ENCODE measurements at regions not wholly inside any gene's neighbourhood (a gene's known extent, or its start where the extent isn't known, plus 50 kb on each side); places are given as distances from the start of the nearest gene placed in this dataset.

DNA sequence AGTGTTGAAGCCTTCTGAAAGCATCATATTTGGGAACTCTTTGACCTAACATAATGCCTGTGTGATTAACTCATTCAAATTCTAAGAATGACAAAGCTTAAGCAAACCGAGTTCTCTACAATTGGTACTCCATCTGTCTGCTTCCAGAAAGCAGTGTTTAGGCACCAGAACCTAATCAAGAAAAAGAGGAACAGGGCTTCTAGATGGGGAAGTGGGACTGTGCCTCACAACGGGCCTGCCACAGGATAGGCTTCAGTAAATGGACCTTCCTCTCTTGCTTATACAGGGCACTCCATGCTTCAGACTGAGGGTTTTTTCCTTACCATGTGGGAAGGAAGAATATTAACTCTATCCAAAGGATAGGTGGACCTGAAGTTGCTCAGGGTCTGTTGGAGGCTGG, 808.1 kb downstream of the XPNPEP1 start:
- Histone ChIP-seq H3K9ac (ENCODE audit: low read depth in 2 of 2, low read length in 2 of 2) (no peak overlapping the region), H3K27me3 (no peaks in the 10 kb centered on the region), H3K36me3 (no peaks in the 10 kb centered on the region), H3K4me3 (no peak overlapping the region), H3K9me3 (no peaks in the 10 kb centered on the region), H3K27ac (no peak overlapping the region), H3K4me1 (no peaks in the 10 kb centered on the region)
- intact Hi-C loops (cut with DNase I) = no loop called here
- no peak for DNase-seq
- TF ChIP-seq, protein P1, sequence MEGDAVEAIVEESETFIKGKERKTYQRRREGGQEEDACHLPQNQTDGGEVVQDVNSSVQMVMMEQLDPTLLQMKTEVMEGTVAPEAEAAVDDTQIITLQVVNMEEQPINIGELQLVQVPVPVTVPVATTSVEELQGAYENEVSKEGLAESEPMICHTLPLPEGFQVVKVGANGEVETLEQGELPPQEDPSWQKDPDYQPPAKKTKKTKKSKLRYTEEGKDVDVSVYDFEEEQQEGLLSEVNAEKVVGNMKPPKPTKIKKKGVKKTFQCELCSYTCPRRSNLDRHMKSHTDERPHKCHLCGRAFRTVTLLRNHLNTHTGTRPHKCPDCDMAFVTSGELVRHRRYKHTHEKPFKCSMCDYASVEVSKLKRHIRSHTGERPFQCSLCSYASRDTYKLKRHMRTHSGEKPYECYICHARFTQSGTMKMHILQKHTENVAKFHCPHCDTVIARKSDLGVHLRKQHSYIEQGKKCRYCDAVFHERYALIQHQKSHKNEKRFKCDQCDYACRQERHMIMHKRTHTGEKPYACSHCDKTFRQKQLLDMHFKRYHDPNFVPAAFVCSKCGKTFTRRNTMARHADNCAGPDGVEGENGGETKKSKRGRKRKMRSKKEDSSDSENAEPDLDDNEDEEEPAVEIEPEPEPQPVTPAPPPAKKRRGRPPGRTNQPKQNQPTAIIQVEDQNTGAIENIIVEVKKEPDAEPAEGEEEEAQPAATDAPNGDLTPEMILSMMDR (IDR thresholded peaks at IDR 0.05) = no peak

DNA sequence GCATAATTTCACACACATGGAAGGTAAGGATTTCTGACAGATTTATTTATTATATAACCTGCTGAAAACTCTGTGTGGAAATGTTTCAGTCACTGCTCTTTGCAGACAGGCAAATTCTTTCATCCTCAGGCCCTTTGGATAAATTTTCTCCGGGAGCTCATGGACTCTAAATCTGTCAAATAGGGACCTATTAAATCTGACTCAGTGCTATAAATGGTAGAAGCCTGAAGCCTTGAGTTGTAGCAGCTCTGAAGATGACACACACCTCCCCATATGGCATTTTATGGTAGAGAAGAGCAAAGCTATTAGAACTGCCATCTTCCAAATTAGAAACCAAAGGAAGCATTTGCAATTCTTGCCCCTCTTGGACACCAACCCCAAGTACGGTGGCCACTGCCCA, 808.7 kb downstream of the XPNPEP1 start:
- no peak for DNase-seq
- Histone ChIP-seq H3K9me3 (no peaks in the 10 kb centered on the region), H3K27me3 (no peaks in the 10 kb centered on the region), H3K27ac (no peak overlapping the region), H3K4me3 (no peak overlapping the region), H3K36me3 (no peaks in the 10 kb centered on the region), H3K4me1 (no peaks in the 10 kb centered on the region), H3K9ac (ENCODE audit: low read depth in 2 of 2, low read length in 2 of 2) (no peak overlapping the region)
- intact Hi-C loops (cut with DNase I) = no loop called here
- TF ChIP-seq, protein P1 (IDR thresholded peaks at IDR 0.05) = no peak

DNA sequence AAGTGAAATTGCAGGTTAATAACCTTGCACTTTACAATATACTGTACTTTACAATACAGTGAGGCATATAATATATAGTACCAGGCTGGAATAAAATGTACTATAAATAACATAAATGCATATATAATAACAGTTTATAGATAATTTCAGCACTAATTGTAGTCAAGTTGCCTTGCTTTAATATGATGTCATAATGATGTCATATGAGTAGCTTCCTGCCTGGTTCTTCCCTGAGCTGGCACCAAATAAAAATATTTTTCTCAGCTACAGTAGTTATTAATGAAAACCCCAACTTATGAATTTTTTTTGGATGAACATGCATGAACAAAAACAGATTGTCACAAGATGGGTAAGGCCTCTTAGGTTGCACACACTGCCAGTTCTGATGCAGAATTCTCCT, 816.7 kb downstream of the XPNPEP1 start:
- H3K27ac ChIP-seq = no peak overlapping the region
- H3K36me3 ChIP-seq = no peaks in the 10 kb centered on the region
- H3K27me3 ChIP-seq = no peaks in the 10 kb centered on the region
- DNase-seq = no peak
- no peaks in the 10 kb centered on the region for H3K4me1 ChIP-seq
- intact Hi-C loops (cut with DNase I) = no loop called here
- TF ChIP-seq, protein P1 (IDR thresholded peaks at IDR 0.05) = no peak
- no peak overlapping the region for H3K4me3 ChIP-seq
- H3K9ac ChIP-seq (ENCODE audit: low read depth in 2 of 2, low read length in 2 of 2) = no peak overlapping the region
- no peaks in the 10 kb centered on the region for H3K9me3 ChIP-seq

DNA sequence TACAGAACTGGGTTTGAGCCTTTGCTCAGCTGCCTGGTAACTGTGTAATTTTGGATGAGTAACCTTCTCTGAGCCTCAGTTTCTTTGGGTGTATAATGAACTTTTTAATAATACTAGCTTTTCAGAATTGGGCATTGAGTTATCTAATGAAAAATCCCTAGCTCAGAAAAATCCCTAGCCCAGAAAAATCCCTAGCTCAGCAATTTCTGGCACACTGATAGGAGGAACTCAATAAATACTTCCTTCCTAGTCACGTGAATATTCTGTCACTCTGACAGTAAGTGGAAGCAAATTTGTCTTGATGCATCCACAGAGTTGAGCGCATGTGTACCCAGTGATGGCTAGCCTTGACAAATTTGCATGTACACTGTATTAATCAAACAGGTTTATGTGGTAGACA, 817.6 kb downstream of the XPNPEP1 start:
- TF ChIP-seq, protein P1 (IDR thresholded peaks at IDR 0.05) = no peak
- H3K36me3 ChIP-seq = no peaks in the 10 kb centered on the region
- no peaks in the 10 kb centered on the region for H3K9me3 ChIP-seq
- no peak overlapping the region for H3K27ac ChIP-seq
- H3K4me1 ChIP-seq = no peaks in the 10 kb centered on the region
- intact Hi-C loops (cut with DNase I) = no loop called here
- no peak overlapping the region for H3K9ac ChIP-seq (ENCODE audit: low read depth in 2 of 2, low read length in 2 of 2)
- H3K4me3 ChIP-seq = no peak overlapping the region
- H3K27me3 ChIP-seq = no peaks in the 10 kb centered on the region
- DNase-seq = no peak

DNA sequence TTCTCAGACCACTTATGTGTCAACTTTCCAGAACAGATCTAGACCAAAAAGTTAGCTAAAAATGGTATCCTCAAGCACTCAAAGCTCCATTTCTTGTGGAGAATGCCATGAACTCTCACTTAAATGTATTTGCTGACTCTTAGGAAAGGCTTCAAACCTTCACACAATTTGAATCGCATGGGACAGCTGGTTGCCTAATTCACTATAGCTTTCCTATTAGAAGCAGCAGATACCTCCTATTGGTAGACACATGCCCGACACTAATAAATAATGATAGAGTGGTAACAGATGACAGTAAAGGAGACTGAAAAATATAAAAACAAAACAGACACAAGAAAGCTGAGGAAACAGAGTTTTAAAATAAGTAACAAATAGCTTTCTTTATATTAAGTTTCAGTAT, 818.5 kb downstream of the XPNPEP1 start:
- no peak overlapping the region for H3K9ac ChIP-seq (ENCODE audit: low read depth in 2 of 2, low read length in 2 of 2)
- H3K27me3 ChIP-seq = no peaks in the 10 kb centered on the region
- H3K4me1 ChIP-seq = no peaks in the 10 kb centered on the region
- H3K27ac ChIP-seq = no peak overlapping the region
- no peak for DNase-seq
- no peaks in the 10 kb centered on the region for H3K36me3 ChIP-seq
- H3K9me3 ChIP-seq = no peaks in the 10 kb centered on the region
- TF ChIP-seq, protein P1 (IDR thresholded peaks at IDR 0.05) = no peak
- intact Hi-C loops (cut with DNase I) = no loop called here
- H3K4me3 ChIP-seq = no peak overlapping the region

DNA sequence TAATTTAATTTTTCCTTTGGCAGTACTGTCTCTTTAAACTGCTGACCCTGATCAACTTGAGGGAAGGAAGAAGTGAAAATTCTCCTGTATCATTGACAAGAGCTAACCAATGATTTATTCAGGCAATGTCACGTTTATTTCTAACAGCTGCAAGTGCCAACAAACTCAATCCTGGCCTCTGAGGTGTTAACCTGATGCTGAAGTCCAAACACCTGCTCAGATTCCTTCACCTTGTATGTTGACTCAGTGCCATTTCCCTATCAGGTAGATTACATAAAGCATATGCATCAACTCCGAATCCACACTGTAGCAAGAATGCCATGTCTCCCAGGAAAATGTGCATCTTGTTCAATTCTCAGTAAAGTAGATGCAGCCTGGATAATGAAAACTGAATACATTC, 820.0 kb downstream of the XPNPEP1 start:
- intact Hi-C loops (cut with DNase I) = no loop called here
- H3K9me3 ChIP-seq = no peaks in the 10 kb centered on the region
- no peak overlapping the region for H3K27ac ChIP-seq
- H3K27me3 ChIP-seq = no peaks in the 10 kb centered on the region
- H3K4me3 ChIP-seq = no peak overlapping the region
- DNase-seq = no peak
- TF ChIP-seq, protein P1 (IDR thresholded peaks at IDR 0.05) = no peak
- no peak overlapping the region for H3K9ac ChIP-seq (ENCODE audit: low read depth in 2 of 2, low read length in 2 of 2)
- no peaks in the 10 kb centered on the region for H3K36me3 ChIP-seq
- no peaks in the 10 kb centered on the region for H3K4me1 ChIP-seq

Data from colonic mucosa (tissue), 4 donors.